ENCODE measurements at regions not wholly inside any gene's neighbourhood (a gene's known extent, or its start where the extent isn't known, plus 50 kb on each side); places are given as distances from the start of the nearest gene placed in this dataset.

DNA sequence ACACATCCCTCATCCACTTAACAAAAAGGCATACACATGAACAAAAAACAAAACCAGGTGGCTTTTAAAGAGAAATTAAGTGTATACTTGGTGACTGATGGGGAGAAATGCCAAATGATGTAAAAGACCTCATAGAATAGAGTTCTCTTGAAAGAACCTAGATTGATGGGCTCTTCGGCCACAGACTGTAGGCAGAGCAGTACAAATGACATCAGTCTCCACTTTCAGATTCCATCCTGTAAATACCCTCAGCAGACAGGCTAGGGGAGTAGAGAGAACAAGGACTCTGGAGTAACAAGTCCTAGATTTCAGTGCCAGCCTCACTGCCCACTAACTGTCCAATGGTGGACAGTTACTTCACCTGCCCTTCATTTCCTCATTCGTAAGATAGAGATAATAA, 203.8 kb downstream of the MZT1 start:
- no peak for TF ChIP-seq CTCF (IDR thresholded peaks at IDR 0.05)
- no peak for ATAC-seq (ENCODE audit: poor library complexity)
- POLR2A ChIA-PET = no interaction called here
- CTCF ChIA-PET = no interaction called here
- no peaks in the 10 kb centered on the region for H3K9me3 ChIP-seq (ENCODE audit: control insufficient read depth in 1 of 2, insufficient read depth in 1 of 2, low read length in 2 of 2)
- Mint-ChIP-seq H3K27ac (no peak overlapping the region), H3K36me3 (ENCODE audit: low read depth) (no peaks in the 10 kb centered on the region), H3K9me3 (peaks cover 2% of the 10 kb centered on the region), H3K4me3 (no peak overlapping the region), H3K27me3 (peaks cover 6% of the 10 kb centered on the region), H3K4me1 (ENCODE audit: low read depth) (no peaks in the 10 kb centered on the region)
- H3K4me1 ChIP-seq (ENCODE audit: insufficient read depth, low read length) = no peaks in the 10 kb centered on the region
- H3K4me3 ChIP-seq (ENCODE audit: low read length) = no peak overlapping the region
- intact Hi-C loops (cut with DNase I, micrococcal nuclease) = no loop called here
- no peak overlapping the region for H3K27ac ChIP-seq (ENCODE audit: low read depth in 1 of 2, low read length in 2 of 2)
- no peak for DNase-seq
- H3K36me3 ChIP-seq (ENCODE audit: insufficient read depth, low read length) = no peaks in the 10 kb centered on the region
- H3K27me3 ChIP-seq (ENCODE audit: control insufficient read depth in 1 of 2, insufficient read depth in 2 of 2, low read length in 2 of 2) = no peaks in the 10 kb centered on the region

GRCh38 chr13:72523049-72523448, 204.4 kb downstream of the MZT1 start:
- Mint-ChIP-seq H3K27me3 (peaks cover 6% of the 10 kb centered on the region), H3K4me3 (no peak overlapping the region), H3K4me1 (ENCODE audit: low read depth) (no peaks in the 10 kb centered on the region), H3K9me3 (peaks cover 2% of the 10 kb centered on the region), H3K27ac (no peak overlapping the region), H3K36me3 (ENCODE audit: low read depth) (no peaks in the 10 kb centered on the region)
- CTCF ChIA-PET = no interaction called here
- Histone ChIP-seq H3K27me3 (ENCODE audit: control insufficient read depth in 1 of 2, insufficient read depth in 2 of 2, low read length in 2 of 2) (no peaks in the 10 kb centered on the region), H3K4me3 (ENCODE audit: low read length) (no peak overlapping the region), H3K27ac (ENCODE audit: low read depth in 1 of 2, low read length in 2 of 2) (no peak overlapping the region), H3K4me1 (ENCODE audit: insufficient read depth, low read length) (no peaks in the 10 kb centered on the region), H3K36me3 (ENCODE audit: insufficient read depth, low read length) (no peaks in the 10 kb centered on the region), H3K9me3 (ENCODE audit: control insufficient read depth in 1 of 2, insufficient read depth in 1 of 2, low read length in 2 of 2) (no peaks in the 10 kb centered on the region)
- TF ChIP-seq CTCF (IDR thresholded peaks at IDR 0.05) = no peak
- ATAC-seq (ENCODE audit: poor library complexity) = no peak
- POLR2A ChIA-PET = no interaction called here
- intact Hi-C loops (cut with DNase I, micrococcal nuclease) = no loop called here
- no peak for DNase-seq

DNA sequence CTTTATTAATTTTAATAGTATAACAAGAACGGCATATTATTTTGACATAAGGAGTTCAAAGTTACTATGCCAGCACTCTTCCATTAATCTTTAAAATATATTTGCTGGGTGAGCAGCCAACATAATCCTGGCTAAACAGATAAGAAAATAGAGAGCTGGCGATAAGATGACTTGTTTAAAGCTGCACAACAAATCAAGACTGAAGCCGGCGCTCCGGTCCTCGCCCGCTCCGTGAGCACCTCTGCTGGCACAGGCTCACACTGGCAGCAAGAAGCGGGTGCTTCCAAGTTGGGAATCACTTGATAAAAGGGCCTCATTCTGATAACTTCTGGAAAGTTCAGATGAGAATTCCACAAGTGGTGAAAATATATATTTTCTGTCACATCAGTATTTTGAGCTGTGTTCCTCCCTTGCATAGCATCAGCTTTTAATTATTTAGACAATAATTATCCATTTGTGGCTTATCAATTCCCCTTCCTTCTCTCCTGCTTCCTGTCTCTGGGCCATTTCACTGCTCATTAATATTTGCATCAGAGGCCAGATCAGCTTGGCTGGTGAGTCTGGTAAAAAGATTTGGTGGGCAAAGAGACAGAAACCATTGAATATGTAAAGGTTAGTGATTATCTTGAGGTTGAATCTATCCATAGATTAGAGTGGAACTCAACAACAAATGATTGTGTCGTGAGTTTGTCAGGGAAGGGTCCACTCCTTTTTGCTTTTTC, 205.3 kb downstream of the MZT1 start:
- TF ChIP-seq CTCF (IDR thresholded peaks at IDR 0.05) = no peak
- ChIA-PET CTCF (no interaction called here), POLR2A (no interaction called here)
- ATAC-seq (ENCODE audit: poor library complexity) (no peak), DNase-seq (no peak)
- H3K4me1 ChIP-seq (ENCODE audit: insufficient read depth, low read length) = no peaks in the 10 kb centered on the region
- Mint-ChIP-seq H3K4me3 (no peak overlapping the region), H3K27me3 (peaks cover 6% of the 10 kb centered on the region), H3K27ac (no peak overlapping the region), H3K4me1 (ENCODE audit: low read depth) (no peaks in the 10 kb centered on the region), H3K36me3 (ENCODE audit: low read depth) (no peaks in the 10 kb centered on the region), H3K9me3 (peaks cover 2% of the 10 kb centered on the region)
- no peaks in the 10 kb centered on the region for H3K36me3 ChIP-seq (ENCODE audit: insufficient read depth, low read length)
- intact Hi-C loops (cut with DNase I, micrococcal nuclease) = no loop called here
- no peak overlapping the region for H3K27ac ChIP-seq (ENCODE audit: low read depth in 1 of 2, low read length in 2 of 2)
- no peak overlapping the region for H3K4me3 ChIP-seq (ENCODE audit: low read length)
- no peaks in the 10 kb centered on the region for H3K9me3 ChIP-seq (ENCODE audit: control insufficient read depth in 1 of 2, insufficient read depth in 1 of 2, low read length in 2 of 2)
- H3K27me3 ChIP-seq (ENCODE audit: control insufficient read depth in 1 of 2, insufficient read depth in 2 of 2, low read length in 2 of 2) = no peaks in the 10 kb centered on the region
